ENCODE measurements at regions not wholly inside any gene's neighbourhood (a gene's known extent, or its start where the extent isn't known, plus 50 kb on each side); places are given as distances from the start of the nearest gene placed in this dataset.
"Not testable (repeated sequence)": the region's sequence is repeated elsewhere in the genome, so short reads cannot be mapped to it uniquely, and the experiment has no call there.

DNA sequence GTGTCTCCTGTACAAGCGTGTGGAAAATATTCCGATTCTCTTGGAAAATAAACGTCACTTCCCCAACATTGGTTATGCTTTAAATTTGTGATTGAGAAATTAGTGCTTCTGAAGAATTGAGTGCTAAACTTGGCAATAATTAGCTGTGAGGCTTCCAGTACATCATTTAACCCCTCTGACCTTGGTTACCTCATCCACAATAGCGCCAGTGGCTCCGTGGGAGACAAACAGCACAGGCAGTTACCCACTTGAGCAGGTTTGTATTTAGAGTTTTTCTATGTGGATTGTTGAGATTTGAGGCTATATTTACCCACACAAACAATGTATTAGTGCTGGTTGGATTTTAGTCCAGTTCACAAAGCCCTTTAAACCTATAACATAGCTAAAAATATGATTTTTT lies 476.5 kb downstream of the NKX6-1 start:
- DNase-seq (ENCODE audit: low read depth): no peak

DNA sequence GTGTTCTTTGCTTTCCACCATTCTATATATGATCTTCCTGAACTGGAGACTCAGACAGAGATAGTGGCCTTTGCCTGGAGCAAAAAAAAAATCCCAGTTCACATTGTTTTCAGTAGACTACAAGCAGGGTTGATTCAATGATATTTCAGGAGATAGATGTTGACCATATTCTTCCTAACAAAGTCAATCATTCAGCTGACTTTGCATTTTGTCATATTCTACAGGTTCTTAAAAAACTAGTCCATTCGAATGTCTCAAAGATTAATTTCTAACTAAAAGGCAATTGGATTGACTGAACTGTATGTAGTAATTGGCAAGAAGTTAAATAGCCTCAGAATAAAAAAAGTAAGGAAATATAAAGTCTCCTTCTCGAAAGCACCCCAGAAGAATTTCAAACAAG lies 479.5 kb downstream of the NKX6-1 start:
- no peak for DNase-seq (ENCODE audit: low read depth)

- DNase-seq (ENCODE audit: low read depth): no peak
These were observed 467.1 kb downstream of the GPAT3 start for GRCh38 chr4:84003046-84003445.

DNA sequence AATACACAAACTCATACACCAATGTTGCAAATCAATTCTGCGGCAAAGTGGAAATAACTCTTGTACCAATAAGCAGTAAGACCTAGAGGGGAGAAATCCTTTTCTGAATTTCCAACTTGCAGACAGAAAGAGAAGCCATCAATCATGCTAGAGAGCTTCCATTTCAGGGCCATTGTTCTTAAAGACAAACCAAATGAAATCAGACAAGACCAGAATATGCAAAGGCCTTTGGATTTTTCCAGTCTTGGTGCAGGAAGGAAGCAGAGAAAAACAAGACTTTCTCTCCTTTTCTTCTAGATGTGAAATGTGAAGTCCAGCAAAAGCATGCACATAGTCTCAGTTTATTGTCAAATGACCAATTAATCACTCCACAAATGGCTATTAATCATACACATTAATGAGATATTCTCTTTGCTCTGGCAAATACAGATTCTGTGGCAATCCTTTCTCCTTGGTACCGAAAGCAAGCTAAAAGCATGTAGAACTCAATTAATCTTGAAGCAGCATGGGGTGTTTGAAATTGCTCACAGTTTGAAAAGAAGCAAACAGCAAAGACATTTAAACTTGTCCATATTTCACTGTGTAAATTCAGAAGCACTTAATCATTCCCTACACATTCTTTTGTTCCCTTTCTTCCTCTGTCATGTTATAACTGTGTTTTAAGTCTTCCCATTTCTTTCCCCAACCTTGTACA lies 466.1 kb downstream of the GPAT3 start:
- no peak for DNase-seq (ENCODE audit: low read depth)

DNA sequence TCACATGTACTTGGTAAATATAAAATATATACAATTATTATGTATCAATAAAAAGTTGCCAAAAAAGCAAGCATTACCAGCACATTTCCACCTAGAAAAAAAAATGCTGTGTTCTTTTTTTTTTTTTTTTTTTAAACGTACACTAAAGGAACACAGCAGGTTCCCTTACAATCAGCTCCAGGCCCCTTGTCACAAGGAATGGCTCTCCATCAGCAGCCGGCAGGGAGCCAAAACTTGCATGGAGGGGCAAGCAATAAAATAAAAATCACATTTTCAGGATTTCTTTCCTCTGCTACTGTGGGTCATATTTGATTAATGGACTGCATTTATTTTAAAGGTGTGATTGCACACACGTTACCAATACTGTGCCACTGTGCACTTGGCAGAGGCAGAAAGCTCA lies 460.3 kb downstream of the GPAT3 start:
- DNase-seq (ENCODE audit: low read depth): no peak

DNA sequence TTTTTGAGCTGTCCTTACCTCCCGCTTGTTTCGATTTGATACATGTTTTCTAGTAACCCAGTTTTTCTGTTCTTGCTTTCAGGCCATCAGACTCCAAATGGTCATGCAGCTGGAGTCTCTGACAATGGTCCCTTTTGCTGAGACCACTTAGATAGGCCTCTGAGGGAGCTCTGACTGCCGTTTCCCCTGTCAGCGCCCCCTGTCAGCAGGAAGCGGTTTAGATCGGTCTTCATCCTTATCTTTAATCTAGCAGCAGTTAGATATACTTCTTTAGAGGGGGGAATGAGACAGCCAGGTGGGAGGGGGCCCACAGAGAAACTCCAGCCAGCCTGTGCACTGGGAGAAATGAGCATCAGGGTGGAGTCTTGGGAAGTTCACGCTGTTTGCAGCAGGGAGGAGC lies 457.9 kb downstream of the GPAT3 start:
- no peak for DNase-seq (ENCODE audit: low read depth)

GRCh38 chr4:83989835-83990234 lies 453.9 kb downstream of the GPAT3 start:
- no peak for DNase-seq (ENCODE audit: low read depth)

- DNase-seq (ENCODE audit: low read depth): no peak
These were observed 445.2 kb downstream of the GPAT3 start for GRCh38 chr4:83981156-83981555.

DNA sequence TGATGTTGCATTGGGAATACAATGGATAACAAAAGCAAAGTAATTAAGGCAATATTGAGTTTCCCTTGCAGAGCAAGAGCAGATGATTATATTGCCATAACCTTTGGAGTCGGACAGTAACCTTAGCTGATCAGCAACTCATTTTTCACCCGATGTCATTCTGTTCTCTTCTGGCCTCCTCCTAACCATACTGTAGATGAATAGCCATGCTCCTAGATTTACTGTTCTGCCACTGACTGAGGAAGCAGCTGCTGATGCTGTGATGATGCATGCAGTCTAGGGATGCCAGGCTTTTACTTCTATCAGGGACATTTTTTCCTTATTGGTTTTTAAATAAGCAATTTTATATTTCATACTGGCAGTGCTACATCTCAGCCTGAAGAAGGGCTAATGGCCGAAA lies 443.9 kb downstream of the GPAT3 start:
- no peak for DNase-seq (ENCODE audit: low read depth)

DNA sequence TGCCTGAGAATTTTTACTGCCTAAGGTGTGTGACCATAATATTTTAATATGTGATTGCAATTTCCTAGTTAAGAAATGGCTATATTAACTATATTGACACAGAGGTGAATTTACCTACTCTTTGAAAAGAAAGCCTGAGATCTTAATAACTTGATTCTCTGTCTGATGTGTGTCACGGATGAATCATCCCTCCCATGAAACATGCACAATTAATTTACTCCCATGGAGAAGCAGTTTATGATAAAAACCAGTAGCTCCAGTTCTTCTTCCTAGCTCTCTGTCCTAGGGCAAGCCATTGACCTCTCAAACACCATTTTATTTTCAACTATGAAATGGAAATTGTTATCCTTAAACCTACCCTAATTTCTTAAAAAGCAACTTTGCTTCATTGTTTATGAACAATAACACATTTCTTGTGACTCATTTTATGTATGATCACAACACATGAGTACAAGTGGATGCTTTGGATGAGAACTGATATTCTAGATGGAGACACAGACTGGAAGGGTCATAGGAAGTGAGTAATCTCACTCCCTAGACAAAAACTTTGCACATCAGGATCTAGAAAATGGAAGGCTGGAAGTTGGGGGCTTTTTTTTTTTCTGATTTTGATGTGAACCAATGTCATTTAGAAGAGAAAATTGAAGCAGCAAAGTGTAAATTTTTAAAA lies 438.3 kb downstream of the GPAT3 start:
- peak; percentile 52 for DNase-seq (ENCODE audit: low read depth)

GRCh38 chr4:83964996-83965541 lies 429.2 kb downstream of the GPAT3 start:
- peak; percentile 60 for DNase-seq (ENCODE audit: low read depth)

DNA sequence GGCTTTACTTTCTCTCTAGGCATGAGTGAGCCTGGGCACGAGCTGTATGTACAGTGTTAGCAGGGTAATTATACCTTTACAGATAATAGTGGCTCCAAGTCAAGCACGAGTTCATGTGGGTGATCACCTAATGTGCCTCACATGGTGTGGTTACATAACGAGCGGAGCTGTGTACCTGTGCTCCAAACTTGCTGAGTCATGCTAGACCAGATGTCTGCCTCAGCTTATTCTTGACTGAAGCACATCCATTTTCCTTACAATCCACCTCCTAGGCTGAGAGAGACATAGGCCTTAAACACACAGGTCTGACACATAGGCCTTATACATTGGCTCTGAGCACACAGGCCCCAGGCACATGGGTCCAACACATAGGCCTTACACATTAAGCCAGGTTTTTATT lies 426.6 kb downstream of the GPAT3 start:
- DNase-seq (ENCODE audit: low read depth): no peak

GRCh38 chr4:83961575-83961974 lies 425.7 kb downstream of the GPAT3 start:
- peak; percentile 34 for DNase-seq (ENCODE audit: low read depth)

- no peak for DNase-seq (ENCODE audit: low read depth)
These were observed 423.3 kb downstream of the GPAT3 start for GRCh38 chr4:83959160-83959559.

DNA sequence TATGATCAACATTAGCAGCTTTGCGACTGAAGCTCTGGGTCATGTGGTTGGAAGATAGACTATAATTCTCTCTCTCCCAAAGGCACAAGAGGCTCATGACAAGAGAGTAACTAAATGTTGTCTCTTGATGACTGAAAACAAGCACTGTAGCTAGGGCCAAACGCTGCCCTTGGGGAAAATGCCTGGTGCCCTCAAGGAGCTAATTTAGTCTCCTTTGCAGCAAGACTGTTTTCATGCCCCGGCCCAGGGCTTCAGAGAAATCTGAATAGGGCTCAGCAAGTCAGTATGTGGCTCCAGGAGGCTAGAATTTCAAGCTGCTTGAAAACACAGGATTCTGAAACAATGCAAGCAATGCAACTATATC lies 411.9 kb downstream of the GPAT3 start:
- no peak for DNase-seq (ENCODE audit: low read depth)

- no peak for DNase-seq (ENCODE audit: low read depth)
These were observed 411.4 kb downstream of the GPAT3 start for GRCh38 chr4:83947125-83947829.

GRCh38 chr4:83943691-83944090 lies 407.8 kb downstream of the GPAT3 start:
- not testable (repeated sequence) for DNase-seq (ENCODE audit: low read depth)

DNA sequence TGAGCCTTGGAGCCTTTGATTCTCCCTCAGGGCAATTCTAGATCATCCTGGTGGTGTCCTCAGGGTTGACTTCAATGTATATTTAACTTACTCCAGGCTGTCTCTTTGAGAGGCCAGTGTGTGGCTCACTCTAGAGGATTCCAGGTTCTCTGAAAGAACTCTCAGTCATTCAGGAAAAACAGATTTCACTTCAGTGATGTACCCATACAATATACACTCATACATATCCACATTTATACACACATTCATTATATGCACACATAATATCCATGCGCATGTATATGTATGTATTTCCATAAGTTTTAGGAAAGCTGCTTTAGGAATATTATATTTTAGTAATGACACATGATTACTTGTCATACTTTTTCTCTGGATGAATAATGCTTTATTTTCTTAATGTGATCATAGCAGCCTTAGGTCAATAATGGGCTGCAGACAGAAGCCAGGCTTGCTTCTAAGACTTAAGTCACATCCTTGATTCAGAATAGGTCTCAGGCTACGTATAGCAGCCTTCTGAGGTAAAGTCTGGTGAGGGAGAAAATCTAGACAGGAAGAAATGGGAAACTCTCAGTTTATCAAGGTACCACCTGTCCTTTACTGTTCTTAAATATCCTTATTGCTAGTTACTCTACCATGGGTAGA lies 397.0 kb downstream of the GPAT3 start:
- DNase-seq (ENCODE audit: low read depth): no peak

DNA sequence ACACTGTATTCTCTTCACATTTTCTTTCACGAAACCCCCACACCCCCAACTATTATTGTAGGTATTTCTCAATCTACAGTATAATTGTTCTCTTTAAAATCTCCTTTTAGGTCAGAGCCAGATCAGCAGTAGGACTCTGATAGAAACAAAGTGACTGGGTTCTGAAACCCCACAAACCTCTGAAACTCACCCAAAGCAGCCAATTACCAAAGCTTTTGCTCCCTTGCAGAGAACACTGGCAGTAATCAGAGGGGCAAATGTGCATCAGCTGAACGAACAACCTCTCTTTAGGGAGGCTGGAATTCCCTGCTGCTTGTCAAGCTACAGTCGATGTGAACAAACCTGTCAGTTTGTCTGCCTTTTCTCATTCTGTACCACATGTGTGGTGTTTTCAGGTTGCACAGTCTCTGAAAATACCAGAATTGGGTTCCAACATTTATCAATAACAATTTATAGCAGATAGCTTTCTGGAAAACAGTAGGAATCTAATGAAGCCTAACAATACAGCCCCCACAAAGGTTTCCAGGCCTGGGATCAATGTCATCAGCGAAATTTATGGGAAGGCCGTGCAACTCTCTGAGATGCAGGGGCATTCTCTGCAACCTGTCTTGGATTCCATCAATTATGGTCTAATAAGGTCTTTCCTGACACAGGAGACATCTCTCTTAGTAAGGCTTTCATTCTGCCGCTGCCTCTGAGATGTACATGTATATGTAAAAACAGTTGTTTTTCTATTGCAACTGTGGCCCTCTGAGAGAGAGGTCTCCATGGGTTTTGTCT lies 395.9 kb downstream of the GPAT3 start:
- no peak for DNase-seq (ENCODE audit: low read depth)

- DNase-seq (ENCODE audit: low read depth): no peak
These were observed 393.6 kb downstream of the GPAT3 start for GRCh38 chr4:83929550-83929949.

DNA sequence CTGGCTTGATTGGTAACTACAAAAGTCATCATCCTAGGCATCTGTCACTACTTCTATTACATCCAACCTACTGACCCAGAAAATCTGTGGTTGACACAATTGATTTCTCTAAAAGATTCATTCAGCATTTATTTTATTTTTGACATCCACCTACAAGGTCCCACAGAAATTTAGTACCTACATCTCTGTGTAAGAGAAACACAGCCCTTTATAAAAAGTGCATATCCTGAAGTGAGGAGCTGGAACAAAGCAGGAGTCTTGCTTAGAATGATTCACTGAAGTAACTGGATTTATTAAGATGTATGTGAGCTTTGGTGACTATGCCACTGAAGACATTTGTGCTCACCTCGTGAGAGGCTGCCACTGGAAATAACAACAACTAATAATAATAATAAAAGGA lies 391.0 kb downstream of the GPAT3 start:
- no peak for DNase-seq (ENCODE audit: low read depth)

Measured in LHCN-M2 (cell line).